GM19025 (cell line): ENCODE measurements at regions not wholly inside any gene's neighbourhood (a gene's known extent, or its start where the extent isn't known, plus 50 kb on each side); places are given as distances from the start of the nearest gene placed in this dataset.

Source experiments
- ATAC-seq: cut with Tn5 transposase; IDR thresholded peaks from one replicate; pipeline ENCODE4 v1.9.1; 2021; ENCODE audit warnings: mild to moderate bottlenecking, low read depth, moderate library complexity; ENCODE audit not compliant: unreplicated experiment

- ATAC-seq, result no peak
Measured at GRCh38 chr13:70714993-70715392, 606.7 kb upstream of the KLHL1 start.

GRCh38 chr13:70708775-70709174, 600.5 kb upstream of the KLHL1 start:
- no peak for ATAC-seq

GRCh38 chr13:70703755-70704154, 595.5 kb upstream of the KLHL1 start:
- ATAC-seq, result no peak

GRCh38 chr13:70694996-70695715, 586.9 kb upstream of the KLHL1 start:
- no peak for ATAC-seq

GRCh38 chr13:70668983-70669382, 560.7 kb upstream of the KLHL1 start:
- no peak for ATAC-seq

GRCh38 chr13:70668293-70668692, 560.0 kb upstream of the KLHL1 start:
- ATAC-seq, result no peak

- ATAC-seq, result no peak
Measured at GRCh38 chr13:70666883-70667556, 558.8 kb upstream of the KLHL1 start.

- no peak for ATAC-seq
Measured at GRCh38 chr13:70662231-70662940, 554.1 kb upstream of the KLHL1 start.

- no peak for ATAC-seq
Measured at GRCh38 chr13:70644052-70644451, 535.8 kb upstream of the KLHL1 start.

- ATAC-seq, result no peak
Measured at GRCh38 chr13:70634893-70635292, 526.6 kb upstream of the KLHL1 start.

- no peak for ATAC-seq
Measured at GRCh38 chr13:70630247-70630646, 522.0 kb upstream of the KLHL1 start.

GRCh38 chr13:70623239-70623638, 515.0 kb upstream of the KLHL1 start:
- no peak for ATAC-seq

GRCh38 chr13:70622796-70623195, 514.5 kb upstream of the KLHL1 start:
- ATAC-seq, result no peak

- ATAC-seq, result no peak
Measured at GRCh38 chr13:70619936-70620335, 511.7 kb upstream of the KLHL1 start.

GRCh38 chr13:70616847-70617246, 508.6 kb upstream of the KLHL1 start:
- no peak for ATAC-seq

- no peak for ATAC-seq
Measured at GRCh38 chr13:70613295-70613694, 505.0 kb upstream of the KLHL1 start.

GRCh38 chr13:70612881-70613280, 504.6 kb upstream of the KLHL1 start:
- ATAC-seq, result no peak

GRCh38 chr13:70604448-70604847, 496.2 kb upstream of the KLHL1 start:
- ATAC-seq, result no peak

GRCh38 chr13:70593716-70594115, 485.5 kb upstream of the KLHL1 start:
- no peak for ATAC-seq

- no peak for ATAC-seq
Measured at GRCh38 chr13:70585109-70585508, 476.9 kb upstream of the KLHL1 start.

GRCh38 chr13:70580825-70581224, 472.6 kb upstream of the KLHL1 start:
- ATAC-seq, result no peak

GRCh38 chr13:70579941-70580340, 471.7 kb upstream of the KLHL1 start:
- no peak for ATAC-seq
